HL-60/S4 treated with retinoic acid at 250 ng/mL for 4 days and 3 days (cell line): ENCODE measurements at regions not wholly inside any gene's neighbourhood (a gene's known extent, or its start where the extent isn't known, plus 50 kb on each side); places are given as distances from the start of the nearest gene placed in this dataset.

ENCODE experiments used
- in situ Hi-C: fragments of 300-500 bp; cut with MboI; formaldehyde crosslinking; loops from 2 replicates; pipeline ENCODE4 v1.7.0; 2022; ENCODE audit warnings: low sequenced_read_pairs

- in situ Hi-C loops, result no loop called here
These were observed 54.4 kb upstream of the RFLNA start for GRCh38 chr12:124240493-124240892.

GRCh38 chr12:124241776-124242528, 52.9 kb upstream of the RFLNA start:
- in situ Hi-C loops, result no loop called here

- in situ Hi-C loops, result no loop called here
These were observed 52.3 kb upstream of the RFLNA start for GRCh38 chr12:124242529-124243065.

- in situ Hi-C loops, result no loop called here
These were observed 51.0 kb upstream of the RFLNA start for GRCh38 chr12:124243936-124244335.
